Endothelial cell of umbilical vein (primary cell): ENCODE measurements at regions not wholly inside any gene's neighbourhood (a gene's known extent, or its start where the extent isn't known, plus 50 kb on each side); places are given as distances from the start of the nearest gene placed in this dataset.

Experiments
- BruUV-seq: library from RNA; stranded (reverse); fragments of 400-500 nt; replicated peaks from 2 replicates; lab custom pipeline; 2021; lab: Mats Ljungman, UMichigan
- CTCF ChIA-PET: fragments of 300-600, 350-600 bp; sonication (Branson Sonifier 250); formaldehyde crosslinking; loops from one replicate; lab custom pipeline; 2021; ENCODE audit warnings: antibody characterized with exemption, inconsistent platforms; lab: Charles Lee
- POLR2A ChIA-PET: fragments of 300-600, 350-600 bp; sonication (Branson Sonifier 250); formaldehyde crosslinking; loops from one replicate; lab custom pipeline; 2021; ENCODE audit warnings: antibody characterized with exemption, inconsistent platforms; lab: Charles Lee
- DNase-seq: peaks from one replicate; pipeline ENCODE4 v3.0.0-alpha.2; 2011; ENCODE audit warnings: low read depth, low spot score
- FAIRE-seq: peaks from 2 replicates; lab custom pipeline; 2011; peaks lifted over from hg19 to GRCh38; lab: Jason Lieb, UNC
- H2AFZ ChIP-seq: 2 replicates; pipeline ENCODE4 v1.6.0; 2012; ENCODE audit warnings: low read depth, low read length, control low read depth, inconsistent platforms
- H3K27ac ChIP-seq: 2 replicates; pipeline ENCODE4 v1.5.1; 2011; ENCODE audit warnings: low read depth, mild to moderate bottlenecking, control low read depth, low read length, moderate library complexity; ENCODE audit not compliant: insufficient read depth
- H3K27me3 ChIP-seq, 2 experiments: 2 replicates each; pipeline versions ENCODE4 v1.6.0 to v1.6.1; 2011; ENCODE audit warnings: low read length in 2 of 2, mixed read lengths in 1 of 2; ENCODE audit not compliant: control insufficient read depth in 2 of 2, insufficient read depth in 2 of 2
- H3K36me3 ChIP-seq, 2 experiments: 2 replicates in 1 of 2; 3 replicates in 1 of 2; pipeline ENCODE4 v1.5.1; 2011; ENCODE audit warnings: low read length in 2 of 2, mild to moderate bottlenecking in 1 of 2, moderate library complexity in 1 of 2; ENCODE audit not compliant: control insufficient read depth in 2 of 2, insufficient read depth in 2 of 2; ENCODE audit errors: extremely low read depth in 1 of 2
- H3K4me1 ChIP-seq: 3 replicates; pipeline ENCODE4 v1.5.1; 2011; ENCODE audit warnings: mild to moderate bottlenecking, low read length; ENCODE audit not compliant: control insufficient read depth, insufficient read depth; ENCODE audit errors: extremely low read depth
- H3K4me2 ChIP-seq: 2 replicates; pipeline ENCODE4 v1.6.1; 2011; ENCODE audit warnings: low read length, control low read depth, mixed read lengths; ENCODE audit not compliant: insufficient read depth
- H3K4me3 ChIP-seq, 3 experiments: fragments of 200-600 bp in 1 of 3; sonication (generic), shearing (Covaris generic) in 1 of 3; replicated peaks in 1 of 3; 2 replicates each; pipeline ENCODE4 v1.5.1; 2011 to 2016; ENCODE audit warnings: control low read depth in 3 of 3, low read length in 3 of 3, mild to moderate bottlenecking in 2 of 3, inconsistent platforms in 1 of 3, low read depth in 1 of 3, moderate library complexity in 1 of 3; ENCODE audit not compliant: insufficient read depth in 1 of 3
- H3K79me2 ChIP-seq: 2 replicates; pipeline ENCODE4 v1.6.0; 2012; ENCODE audit warnings: low read length, inconsistent platforms; ENCODE audit not compliant: control insufficient read depth, insufficient read depth
- H3K9ac ChIP-seq: replicated peaks from 2 replicates; pipeline ENCODE3; 2011; ENCODE audit warnings: low read length, control low read depth; ENCODE audit not compliant: insufficient read depth; ENCODE audit errors: extremely low read depth
- H3K9me1 ChIP-seq: replicated peaks from 3 replicates; pipeline ENCODE4 v1.6.0; 2011; ENCODE audit warnings: mild to moderate bottlenecking, low read length; ENCODE audit not compliant: control insufficient read depth, insufficient read depth; ENCODE audit errors: extremely low read depth
- H3K9me3 ChIP-seq: replicated peaks from 2 replicates; pipeline ENCODE4 v1.5.1; 2012; ENCODE audit warnings: low read length, inconsistent platforms; ENCODE audit not compliant: control insufficient read depth, insufficient read depth
- H4K20me1 ChIP-seq: replicated peaks from 2 replicates; pipeline ENCODE3; 2011; ENCODE audit warnings: mild to moderate bottlenecking, low read length; ENCODE audit not compliant: control insufficient read depth, insufficient read depth; ENCODE audit errors: extremely low read depth
- EZH2 ChIP-seq: IDR thresholded peaks from 2 replicates; pipeline ENCODE4 v1.6.1; 2012; ENCODE audit warnings: borderline replicate concordance, low read depth, mild to moderate bottlenecking, moderate library complexity, low read length, inconsistent platforms; ENCODE audit not compliant: severe bottlenecking
- FOS ChIP-seq: IDR thresholded peaks from 2 replicates; pipeline ENCODE4 v1.6.1; 2011; ENCODE audit warnings: mild to moderate bottlenecking, low read length, moderate library complexity, borderline replicate concordance; ENCODE audit not compliant: insufficient read depth
- GATA2 ChIP-seq: IDR thresholded peaks from 2 replicates; pipeline ENCODE4 v1.7.0; 2011; ENCODE audit warnings: low read depth, mild to moderate bottlenecking, moderate library complexity, mixed read lengths, low read length; ENCODE audit not compliant: insufficient read length, insufficient read depth
- JUN ChIP-seq: IDR thresholded peaks from 2 replicates; pipeline ENCODE4 v1.6.1; 2011; ENCODE audit warnings: borderline replicate concordance, low read depth; ENCODE audit not compliant: insufficient read length, insufficient read depth
- MYC ChIP-seq: IDR thresholded peaks from one replicate; pipeline ENCODE4 v1.6.1; 2011; ENCODE audit warnings: mild to moderate bottlenecking, low read depth, low read length
- POLR2A ChIP-seq: IDR thresholded peaks from 2 replicates; pipeline ENCODE4 v1.6.1; 2012; ENCODE audit warnings: low read depth, mild to moderate bottlenecking, control low read depth, low read length
- POLR2AphosphoS5 ChIP-seq: IDR thresholded peaks from 2 replicates; pipeline ENCODE4 v1.6.1; 2012; ENCODE audit warnings: low read depth, mild to moderate bottlenecking, control low read depth, low read length, moderate library complexity; ENCODE audit not compliant: insufficient read depth
- dilution Hi-C: fragments of 300-500 bp; cut with MboI; formaldehyde crosslinking; loops from one replicate; pipeline ENCODE4 v1.15.0; 2019; ENCODE audit warnings: low sequenced_read_pairs; ENCODE audit not compliant: extremely low pct_ligation_motif_present
- intact Hi-C: fragments of 100-400 bp; cut with micrococcal nuclease; formaldehyde crosslinking; loops from one replicate; pipeline ENCODE4 v1.10.0; 2022
- TF ChIP-seq, protein P1 (sequence below): IDR thresholded peaks from 2 replicates; pipeline ENCODE4 v1.6.1; 2011; ENCODE audit not compliant: insufficient read depth, insufficient read length
- TF ChIP-seq, protein P2 (sequence below), 2 donors: IDR thresholded peaks; 1 replicate in 1 of 2; 2 replicates in 1 of 2; pipeline ENCODE4 v1.5.1; 2011; ENCODE audit warnings: low read length in 2 of 2, mild to moderate bottlenecking in 2 of 2, moderate library complexity in 2 of 2, control low read depth in 1 of 2, inconsistent platforms in 1 of 2, low read depth in 1 of 2; ENCODE audit not compliant: insufficient read depth in 1 of 2; ENCODE audit errors: extremely low read depth in 1 of 2

DNA sequence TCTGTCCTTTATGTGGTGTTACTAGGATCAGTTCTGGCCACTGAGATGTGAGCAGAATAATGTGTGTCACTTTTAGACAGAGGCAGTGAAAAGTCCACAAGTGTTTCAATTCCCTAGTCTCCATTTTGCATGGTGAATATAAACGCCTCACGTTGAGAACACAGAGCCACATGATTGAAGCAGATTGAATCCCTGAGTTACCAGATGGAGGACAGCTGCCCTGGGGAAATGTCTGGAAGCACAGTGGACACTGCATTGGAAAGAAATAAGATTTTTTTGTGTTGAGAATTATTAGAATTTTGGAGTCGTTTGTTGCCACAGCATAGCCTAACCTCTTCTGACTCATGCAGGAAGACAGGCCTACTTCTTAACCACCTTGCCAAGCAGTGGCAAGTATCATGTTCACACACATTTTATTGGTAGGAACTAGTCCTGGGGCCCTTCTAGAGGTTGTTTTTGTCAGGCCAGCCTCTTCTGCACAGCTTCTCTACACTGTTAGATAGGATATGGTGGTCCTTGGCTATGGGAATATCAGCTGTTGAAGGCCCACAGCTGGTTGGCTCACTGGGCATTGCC is 188.6 kb downstream of the TMEM182 start:
- Histone ChIP-seq H3K79me2 (no peaks in the 10 kb centered on the region), H2AFZ (no peak overlapping the region), H3K9ac (no peak overlapping the region), H3K4me1 (no peaks in the 10 kb centered on the region), H4K20me1 (no peaks in the 10 kb centered on the region), H3K4me2 (no peak overlapping the region), H3K9me3 (no peaks in the 10 kb centered on the region), H3K27ac (no peak overlapping the region), H3K36me3 (no peaks in the 10 kb centered on the region), H3K9me1 (no peaks in the 10 kb centered on the region), H3K27me3 (no peaks in the 10 kb centered on the region), H3K4me3 (no peak overlapping the region)
- dilution Hi-C loops = no loop called here
- POLR2A ChIA-PET = no interaction called here
- FAIRE-seq = no peak
- CTCF ChIA-PET = no interaction called here
- BruUV-seq = no TSS peak
- no peak for DNase-seq
- intact Hi-C loops = no loop called here
- TF ChIP-seq POLR2A (no peak), FOS (no peak), JUN (no peak), MYC (no peak), POLR2AphosphoS5 (no peak), EZH2 (no peak), GATA2 (no peak)
- TF ChIP-seq, protein P1, sequence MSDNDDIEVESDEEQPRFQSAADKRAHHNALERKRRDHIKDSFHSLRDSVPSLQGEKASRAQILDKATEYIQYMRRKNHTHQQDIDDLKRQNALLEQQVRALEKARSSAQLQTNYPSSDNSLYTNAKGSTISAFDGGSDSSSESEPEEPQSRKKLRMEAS = no peak
- TF ChIP-seq, protein P2, sequence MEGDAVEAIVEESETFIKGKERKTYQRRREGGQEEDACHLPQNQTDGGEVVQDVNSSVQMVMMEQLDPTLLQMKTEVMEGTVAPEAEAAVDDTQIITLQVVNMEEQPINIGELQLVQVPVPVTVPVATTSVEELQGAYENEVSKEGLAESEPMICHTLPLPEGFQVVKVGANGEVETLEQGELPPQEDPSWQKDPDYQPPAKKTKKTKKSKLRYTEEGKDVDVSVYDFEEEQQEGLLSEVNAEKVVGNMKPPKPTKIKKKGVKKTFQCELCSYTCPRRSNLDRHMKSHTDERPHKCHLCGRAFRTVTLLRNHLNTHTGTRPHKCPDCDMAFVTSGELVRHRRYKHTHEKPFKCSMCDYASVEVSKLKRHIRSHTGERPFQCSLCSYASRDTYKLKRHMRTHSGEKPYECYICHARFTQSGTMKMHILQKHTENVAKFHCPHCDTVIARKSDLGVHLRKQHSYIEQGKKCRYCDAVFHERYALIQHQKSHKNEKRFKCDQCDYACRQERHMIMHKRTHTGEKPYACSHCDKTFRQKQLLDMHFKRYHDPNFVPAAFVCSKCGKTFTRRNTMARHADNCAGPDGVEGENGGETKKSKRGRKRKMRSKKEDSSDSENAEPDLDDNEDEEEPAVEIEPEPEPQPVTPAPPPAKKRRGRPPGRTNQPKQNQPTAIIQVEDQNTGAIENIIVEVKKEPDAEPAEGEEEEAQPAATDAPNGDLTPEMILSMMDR (IDR thresholded peaks at IDR 0.05; ENCODE audit: extremely low read depth in 1 of 2, insufficient read depth in 1 of 2, low read depth in 1 of 2, low read length in 2 of 2) = no peak
